Sigmoid colon (tissue), 4 donors: ENCODE measurements at regions not wholly inside any gene's neighbourhood (a gene's known extent, or its start where the extent isn't known, plus 50 kb on each side); places are given as distances from the start of the nearest gene placed in this dataset.
"Not testable (repeated sequence)": the region's sequence is repeated elsewhere in the genome, so short reads cannot be mapped to it uniquely, and the experiment has no call there.

Experiments
- CTCF ChIP-seq, 4 experiments: fragments of 450-650 bp in 3 of 4; fragments of 200-600 bp in 1 of 4; IDR thresholded peaks; one replicate each; pipeline ENCODE4 v1.5.1; 2016 to 2019; ENCODE audit warnings: antibody characterized with exemption in 4 of 4, mild to moderate bottlenecking in 3 of 4, moderate library complexity in 2 of 4
- EP300 ChIP-seq, 4 donors: sonication (generic); formaldehyde crosslinking; IDR thresholded peaks; one replicate each; pipeline ENCODE4 v1.6.1; 2017; ENCODE audit warnings: antibody characterized with exemption in 4 of 4
- POLR2A ChIP-seq, 2 donors: fragments of 450-650 bp; IDR thresholded peaks; one replicate each; pipeline ENCODE4 v1.6.1; 2016; ENCODE audit warnings: antibody characterized with exemption in 2 of 2, mild to moderate bottlenecking in 2 of 2, moderate library complexity in 2 of 2
- POLR2AphosphoS5 ChIP-seq, 4 donors: sonication (generic); formaldehyde crosslinking; IDR thresholded peaks; one replicate each; pipeline ENCODE4 v1.6.1; 2017; ENCODE audit warnings: antibody characterized with exemption in 4 of 4

- not testable (repeated sequence) for TF ChIP-seq CTCF, POLR2A, POLR2AphosphoS5, EP300 (IDR thresholded peaks at IDR 0.05)
These were observed 191.2 kb upstream of the ZNF804A start for GRCh38 chr2:184407041-184407630.
